GM12873 (cell line): ENCODE measurements at regions not wholly inside any gene's neighbourhood (a gene's known extent, or its start where the extent isn't known, plus 50 kb on each side); places are given as distances from the start of the nearest gene placed in this dataset.

Source experiments
- TF ChIP-seq, protein P1 (sequence below): IDR thresholded peaks from 2 replicates; pipeline ENCODE4 v1.5.1; 2012; ENCODE audit warnings: low read depth, mild to moderate bottlenecking, moderate library complexity, low read length, control low read depth; ENCODE audit not compliant: insufficient read depth; ENCODE audit errors: missing control alignments

DNA sequence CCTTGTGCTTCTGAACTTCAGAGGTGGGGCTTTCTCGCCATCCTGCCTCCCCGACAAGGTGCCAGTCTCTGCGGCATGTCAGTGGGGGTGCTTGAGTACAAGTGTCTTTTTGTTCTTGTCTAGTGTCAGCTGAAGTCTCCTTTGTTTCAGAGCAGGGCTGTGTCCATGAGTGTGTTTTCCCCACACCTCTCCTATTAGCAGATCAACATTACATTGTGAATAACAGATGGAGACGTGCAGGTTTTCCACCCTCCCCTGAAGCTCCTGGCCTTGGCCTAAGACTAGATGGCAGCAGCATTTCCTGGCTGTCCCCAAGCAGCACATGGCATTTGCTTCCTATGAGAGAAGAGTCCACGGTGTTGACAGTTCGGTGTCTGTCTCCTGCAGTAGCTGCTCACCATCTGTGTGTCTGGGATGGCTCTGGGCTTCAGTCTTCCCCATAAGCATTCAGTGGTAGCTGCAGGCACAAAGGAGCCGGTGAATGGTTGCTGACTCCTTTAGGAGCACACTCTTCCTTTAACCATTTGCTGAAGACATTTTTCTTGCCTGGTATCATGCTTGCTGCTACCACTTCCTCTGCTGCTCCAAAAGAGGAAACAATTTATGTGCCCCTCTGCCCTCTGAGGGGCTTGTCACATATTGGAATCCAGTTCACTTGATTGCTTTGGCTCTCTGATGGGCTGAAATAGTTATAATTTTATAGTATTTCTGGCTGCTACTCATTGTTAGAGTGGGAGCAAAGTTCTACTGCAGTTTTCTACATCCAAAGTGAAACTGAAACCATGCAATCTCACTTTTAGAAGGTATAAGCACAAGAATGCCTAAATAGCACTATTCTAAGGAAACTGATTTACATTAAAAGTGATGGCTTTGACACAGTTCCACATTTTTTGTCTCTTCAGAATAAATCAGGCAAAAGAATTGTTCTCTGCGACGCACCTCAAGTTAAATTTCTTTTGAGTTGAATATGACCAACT, 913.0 kb downstream of the C6orf118 start:
- TF ChIP-seq, protein P1, sequence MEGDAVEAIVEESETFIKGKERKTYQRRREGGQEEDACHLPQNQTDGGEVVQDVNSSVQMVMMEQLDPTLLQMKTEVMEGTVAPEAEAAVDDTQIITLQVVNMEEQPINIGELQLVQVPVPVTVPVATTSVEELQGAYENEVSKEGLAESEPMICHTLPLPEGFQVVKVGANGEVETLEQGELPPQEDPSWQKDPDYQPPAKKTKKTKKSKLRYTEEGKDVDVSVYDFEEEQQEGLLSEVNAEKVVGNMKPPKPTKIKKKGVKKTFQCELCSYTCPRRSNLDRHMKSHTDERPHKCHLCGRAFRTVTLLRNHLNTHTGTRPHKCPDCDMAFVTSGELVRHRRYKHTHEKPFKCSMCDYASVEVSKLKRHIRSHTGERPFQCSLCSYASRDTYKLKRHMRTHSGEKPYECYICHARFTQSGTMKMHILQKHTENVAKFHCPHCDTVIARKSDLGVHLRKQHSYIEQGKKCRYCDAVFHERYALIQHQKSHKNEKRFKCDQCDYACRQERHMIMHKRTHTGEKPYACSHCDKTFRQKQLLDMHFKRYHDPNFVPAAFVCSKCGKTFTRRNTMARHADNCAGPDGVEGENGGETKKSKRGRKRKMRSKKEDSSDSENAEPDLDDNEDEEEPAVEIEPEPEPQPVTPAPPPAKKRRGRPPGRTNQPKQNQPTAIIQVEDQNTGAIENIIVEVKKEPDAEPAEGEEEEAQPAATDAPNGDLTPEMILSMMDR: no peak

DNA sequence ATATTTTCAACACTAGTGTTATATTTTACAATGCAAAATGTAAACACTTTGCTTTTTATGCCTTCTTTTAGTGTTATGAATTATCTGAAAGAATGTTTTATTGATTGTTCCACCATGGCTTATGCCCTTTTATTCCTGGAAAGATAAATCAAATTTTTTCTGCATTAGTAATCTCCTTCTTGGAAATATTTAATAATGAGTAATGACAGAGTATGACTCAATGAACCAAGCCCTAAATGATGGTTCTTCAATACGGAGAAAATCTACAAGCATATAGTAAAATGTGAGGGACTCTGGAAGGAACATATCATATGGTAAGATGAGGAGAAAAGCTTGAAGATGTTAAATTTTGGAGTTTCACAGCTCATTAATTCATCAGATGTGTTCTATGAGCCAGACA, 929.6 kb downstream of the C6orf118 start:
- TF ChIP-seq, protein P1: no peak

DNA sequence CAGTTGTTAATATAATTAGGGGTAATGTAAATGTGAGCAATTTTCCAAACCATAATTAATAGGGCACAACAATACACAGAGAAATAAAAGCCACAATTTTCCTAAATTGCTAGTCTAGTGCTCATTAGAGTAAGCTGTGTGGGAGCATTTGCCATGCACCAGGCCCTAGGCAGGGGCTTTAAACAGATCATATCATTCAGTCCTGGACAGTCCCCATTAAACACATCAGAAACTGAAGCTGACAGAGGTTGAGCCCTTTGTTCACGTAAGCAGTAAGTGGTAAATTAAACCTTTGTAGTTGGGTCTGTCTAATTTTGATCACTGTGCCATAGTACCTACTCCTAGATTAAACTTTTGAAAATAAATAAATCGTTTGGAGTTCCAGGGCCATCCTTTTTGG, 931.1 kb downstream of the C6orf118 start:
- TF ChIP-seq, protein P1: no peak

DNA sequence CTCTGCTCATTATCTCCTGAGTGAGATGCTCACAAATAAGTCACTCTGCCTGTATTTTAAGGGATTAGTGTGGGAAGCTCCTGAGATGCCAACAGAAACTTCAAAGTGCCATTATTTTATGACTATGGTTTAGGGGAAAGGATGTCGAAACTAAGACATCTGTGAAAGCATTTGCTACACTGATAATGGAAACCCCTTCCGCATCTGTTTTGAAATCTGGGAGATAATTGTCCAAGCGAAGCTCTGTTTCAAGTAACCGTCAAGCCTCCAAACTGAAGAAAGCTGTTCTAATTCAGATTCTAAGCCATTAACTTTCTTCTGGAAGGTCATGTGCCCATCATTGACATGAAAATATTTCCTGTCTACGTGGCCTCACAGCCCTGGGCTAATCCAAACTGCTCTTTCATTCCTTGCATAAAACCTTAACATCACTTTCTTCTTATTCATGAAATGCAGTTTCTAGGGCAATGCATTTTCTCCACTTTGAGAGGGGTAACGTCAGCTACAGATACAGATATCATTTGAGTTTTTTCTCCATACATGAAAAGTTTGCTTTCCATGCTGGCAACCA, 932.0 kb downstream of the C6orf118 start:
- TF ChIP-seq, protein P1: no peak

DNA sequence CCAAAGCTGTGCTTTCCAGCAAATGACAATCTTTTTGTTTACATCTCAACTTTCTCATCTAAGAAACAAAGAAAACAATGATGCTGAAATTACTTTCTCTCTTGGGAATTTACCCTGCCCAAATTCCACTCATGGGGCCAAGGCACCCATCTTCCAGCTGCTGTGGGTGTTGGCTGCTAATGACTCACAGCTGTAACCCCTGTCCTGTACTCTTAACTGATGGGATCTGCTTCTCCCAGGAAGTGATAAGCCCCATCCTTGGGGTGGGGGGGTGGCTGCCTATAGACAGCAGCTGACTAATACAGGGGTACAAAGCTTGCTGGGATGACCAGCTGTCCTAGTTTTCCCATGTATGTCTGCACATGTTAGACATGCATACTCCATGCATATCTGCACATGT, 938.6 kb downstream of the C6orf118 start:
- TF ChIP-seq, protein P1: no peak

DNA sequence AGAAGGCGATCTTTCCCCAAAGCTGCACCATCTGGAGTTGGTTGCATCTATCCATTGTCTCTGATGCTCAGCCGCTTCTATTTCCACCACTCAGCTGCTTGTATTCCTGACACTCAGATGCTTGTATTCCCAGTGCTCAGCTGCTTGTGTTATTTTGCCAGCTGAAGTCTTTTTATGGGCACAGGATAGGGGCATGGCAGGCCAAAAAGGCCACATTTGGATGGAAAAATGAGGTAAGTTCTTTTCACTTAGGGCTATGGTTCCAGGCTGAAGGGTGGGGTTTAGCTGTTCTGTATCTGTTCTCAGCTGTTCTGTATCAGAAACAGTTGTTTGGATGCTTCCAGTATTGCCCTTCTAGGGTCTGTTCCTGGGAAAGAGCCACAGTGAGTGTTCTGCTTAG, 944.9 kb downstream of the QKI start:
- TF ChIP-seq, protein P1: no peak

DNA sequence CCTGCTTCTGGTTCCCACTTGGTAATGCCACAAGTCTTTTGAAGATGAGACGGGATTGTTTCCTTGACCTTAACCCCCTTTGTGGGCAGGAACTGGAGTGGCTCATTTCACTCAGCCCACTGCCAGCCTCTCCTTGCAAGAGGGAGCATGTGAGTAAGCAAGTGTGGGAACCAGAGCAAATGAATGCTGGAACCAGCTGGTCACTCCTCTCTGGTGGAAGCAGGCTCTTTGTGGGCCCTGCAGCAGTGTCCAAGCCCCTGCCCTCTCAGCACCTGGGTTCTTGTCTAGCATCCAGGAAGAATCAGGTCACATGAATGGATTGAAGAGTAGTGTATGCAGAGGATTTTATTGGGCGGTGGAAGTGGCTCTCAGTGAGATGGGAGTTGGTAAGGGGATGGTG, 944.5 kb downstream of the QKI start:
- TF ChIP-seq, protein P1: no peak
